ENCODE measurements at regions not wholly inside any gene's neighbourhood (a gene's known extent, or its start where the extent isn't known, plus 50 kb on each side); places are given as distances from the start of the nearest gene placed in this dataset.

- TF ChIP-seq CTCF (IDR thresholded peaks at IDR 0.05) (no peak), POLR2A (IDR thresholded peaks at IDR 0.05) (no peak)
Observed at GRCh38 chr17:70588003-70588402, 418.7 kb downstream of the KCNJ2 start.

Data from uterus (tissue), 2 donors.